ENCODE measurements at regions not wholly inside any gene's neighbourhood (a gene's known extent, or its start where the extent isn't known, plus 50 kb on each side); places are given as distances from the start of the nearest gene placed in this dataset.

DNA sequence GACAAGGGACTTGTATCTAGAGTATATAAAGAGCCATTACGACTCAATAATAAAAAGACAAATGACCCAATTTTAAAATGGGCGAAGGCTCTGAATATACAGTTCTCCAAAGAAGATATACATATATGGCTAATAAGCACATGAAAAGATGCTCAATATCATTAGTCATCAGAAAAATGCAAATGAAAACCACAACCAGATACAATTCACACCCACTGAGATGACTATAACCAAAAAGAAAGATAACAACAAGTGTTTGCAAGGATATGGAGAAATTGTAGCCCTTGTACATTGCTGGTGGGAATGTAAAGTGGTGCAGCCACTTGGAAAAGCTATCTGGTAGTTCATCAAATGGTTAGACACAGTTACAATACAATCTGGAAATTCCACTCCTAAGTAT, 96.3 kb downstream of the TRIM29 start:
- TF ChIP-seq, protein P1, sequence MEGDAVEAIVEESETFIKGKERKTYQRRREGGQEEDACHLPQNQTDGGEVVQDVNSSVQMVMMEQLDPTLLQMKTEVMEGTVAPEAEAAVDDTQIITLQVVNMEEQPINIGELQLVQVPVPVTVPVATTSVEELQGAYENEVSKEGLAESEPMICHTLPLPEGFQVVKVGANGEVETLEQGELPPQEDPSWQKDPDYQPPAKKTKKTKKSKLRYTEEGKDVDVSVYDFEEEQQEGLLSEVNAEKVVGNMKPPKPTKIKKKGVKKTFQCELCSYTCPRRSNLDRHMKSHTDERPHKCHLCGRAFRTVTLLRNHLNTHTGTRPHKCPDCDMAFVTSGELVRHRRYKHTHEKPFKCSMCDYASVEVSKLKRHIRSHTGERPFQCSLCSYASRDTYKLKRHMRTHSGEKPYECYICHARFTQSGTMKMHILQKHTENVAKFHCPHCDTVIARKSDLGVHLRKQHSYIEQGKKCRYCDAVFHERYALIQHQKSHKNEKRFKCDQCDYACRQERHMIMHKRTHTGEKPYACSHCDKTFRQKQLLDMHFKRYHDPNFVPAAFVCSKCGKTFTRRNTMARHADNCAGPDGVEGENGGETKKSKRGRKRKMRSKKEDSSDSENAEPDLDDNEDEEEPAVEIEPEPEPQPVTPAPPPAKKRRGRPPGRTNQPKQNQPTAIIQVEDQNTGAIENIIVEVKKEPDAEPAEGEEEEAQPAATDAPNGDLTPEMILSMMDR (IDR thresholded peaks at IDR 0.05; ENCODE audit: insufficient read depth, missing control alignments): no peak
- FAIRE-seq (no peak), DNase-seq (ENCODE audit: insufficient read length, low spot score) (no peak)

GRCh38 chr11:120040151-120040840, 97.6 kb downstream of the TRIM29 start:
- DNase-seq (ENCODE audit: insufficient read length, low spot score) (no peak), FAIRE-seq (no peak)

DNA sequence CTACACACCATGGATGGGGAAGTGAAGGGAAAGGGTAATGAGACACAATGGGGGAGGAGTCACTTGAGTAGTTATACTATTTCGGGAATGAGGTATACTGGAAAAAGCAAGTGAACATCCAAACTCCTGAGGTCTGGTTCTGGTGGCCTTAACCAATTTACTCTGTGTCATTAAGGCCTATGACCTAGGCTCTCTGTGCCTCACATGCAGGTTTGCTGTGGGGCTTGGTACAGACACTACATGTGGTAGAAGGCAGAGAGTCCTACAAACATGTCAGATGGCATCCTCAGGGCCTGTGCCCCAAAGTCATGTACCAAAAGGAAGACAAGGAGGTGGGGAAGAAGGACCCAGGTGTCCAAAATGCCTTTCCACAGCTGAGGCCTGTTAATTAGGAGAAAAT, 98.9 kb downstream of the TRIM29 start:
- FAIRE-seq (no peak), DNase-seq (ENCODE audit: insufficient read length, low spot score) (no peak)
- TF ChIP-seq, protein P1 (IDR thresholded peaks at IDR 0.05; ENCODE audit: insufficient read depth, missing control alignments): no peak

More at GRCh38 chr11:120040151-120040840, 97.6 kb downstream of the TRIM29 start:
- TF ChIP-seq, protein P1 (IDR thresholded peaks at IDR 0.05; ENCODE audit: insufficient read depth, missing control alignments): no peak

GRCh38 chr11:120037111-120037510, 100.8 kb downstream of the TRIM29 start:
- FAIRE-seq: no peak
- TF ChIP-seq, protein P1 (IDR thresholded peaks at IDR 0.05; ENCODE audit: insufficient read depth, missing control alignments): no peak
- no peak for DNase-seq (ENCODE audit: insufficient read length, low spot score)

DNA sequence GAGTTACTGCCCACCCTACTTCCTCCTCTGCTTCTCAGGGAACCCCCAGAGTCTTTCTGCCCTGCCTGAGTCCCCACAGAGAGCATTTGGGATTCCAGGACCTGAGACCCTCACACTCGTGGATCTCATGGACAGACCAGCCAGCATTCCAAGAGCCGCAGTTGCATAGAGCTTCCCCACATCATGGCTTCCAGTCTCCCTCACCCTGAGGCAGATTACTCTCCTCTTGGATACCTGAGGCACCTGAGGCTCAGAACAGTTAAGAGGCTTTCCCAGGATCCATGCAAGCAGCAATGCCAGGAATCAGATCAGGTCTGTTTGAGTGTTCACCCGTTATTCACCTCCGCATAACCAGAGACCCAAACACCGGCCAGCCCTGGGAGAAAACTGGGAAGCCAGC, 102.2 kb downstream of the TRIM29 start:
- TF ChIP-seq, protein P1 (IDR thresholded peaks at IDR 0.05; ENCODE audit: insufficient read depth, missing control alignments): no peak
- DNase-seq (ENCODE audit: insufficient read length, low spot score): no peak
- no peak for FAIRE-seq

- FAIRE-seq (no peak), DNase-seq (ENCODE audit: insufficient read length, low spot score) (no peak)
- TF ChIP-seq, protein P1 (IDR thresholded peaks at IDR 0.05; ENCODE audit: insufficient read depth, missing control alignments): no peak
These were observed 102.9 kb downstream of the TRIM29 start for GRCh38 chr11:120034881-120035630.

Data from D721Med (cell line).